CD14-positive monocyte (primary cell): ENCODE measurements at regions not wholly inside any gene's neighbourhood (a gene's known extent, or its start where the extent isn't known, plus 50 kb on each side); places are given as distances from the start of the nearest gene placed in this dataset.

Source experiments
- DNase-seq, 3 donors: peaks; one replicate each; pipeline ENCODE4 v3.0.0-alpha.2; 2011 to 2022
- H2AFZ ChIP-seq: 2 replicates; pipeline ENCODE4 v1.6.0; 2012; ENCODE audit warnings: mild to moderate bottlenecking, low read depth, low read length, inconsistent platforms; ENCODE audit not compliant: insufficient read depth, poor library complexity, severe bottlenecking
- H3K27ac ChIP-seq, 2 donors: 1 replicate in 1 of 2; 2 replicates in 1 of 2; pipeline ENCODE4 v1.5.1; 2012 to 2013; ENCODE audit warnings: low read length in 2 of 2, control low read depth in 1 of 2, inconsistent platforms in 1 of 2, low read depth in 1 of 2, mild to moderate bottlenecking in 1 of 2
- H3K27me3 ChIP-seq, 2 donors: one replicate each; pipeline versions ENCODE4 v1.6.0 to v1.6.1; 2011 to 2013; ENCODE audit warnings: low read length in 2 of 2; ENCODE audit not compliant: control insufficient read depth in 2 of 2, insufficient read depth in 2 of 2
- H3K36me3 ChIP-seq, 2 donors: replicated peaks in 1 of 2; 1 replicate in 1 of 2; 2 replicates in 1 of 2; pipeline versions ENCODE4 v1.5.1 to v1.6.1; 2012 to 2013; ENCODE audit warnings: low read length in 2 of 2, control low read depth in 1 of 2, inconsistent platforms in 1 of 2, mild to moderate bottlenecking in 1 of 2; ENCODE audit not compliant: insufficient read depth in 2 of 2, control insufficient read depth in 1 of 2
- H3K4me1 ChIP-seq, 2 donors: 1 replicate in 1 of 2; 2 replicates in 1 of 2; pipeline versions ENCODE4 v1.5.1 to v1.6.1; 2012 to 2013; ENCODE audit warnings: low read length in 2 of 2, control low read depth in 1 of 2, inconsistent platforms in 1 of 2, mild to moderate bottlenecking in 1 of 2, moderate library complexity in 1 of 2; ENCODE audit not compliant: insufficient read depth in 2 of 2, control insufficient read depth in 1 of 2
- H3K4me2 ChIP-seq: replicated peaks from 2 replicates; pipeline ENCODE3; 2012; ENCODE audit warnings: low read length, moderate library complexity, mild to moderate bottlenecking; ENCODE audit not compliant: poor library complexity, severe bottlenecking; ENCODE audit errors: extremely low read depth
- H3K4me3 ChIP-seq, 3 experiments: fragments of 200-600 bp in 1 of 3; sonication (generic) in 1 of 3; replicated peaks in 1 of 3; 1 replicate in 2 of 3; 2 replicates in 1 of 3; pipeline ENCODE4 v1.5.1; 2011 to 2013; ENCODE audit warnings: low read length in 3 of 3, mild to moderate bottlenecking in 3 of 3, control low read depth in 2 of 3, low read depth in 2 of 3, inconsistent platforms in 1 of 3, moderate library complexity in 1 of 3
- H3K79me2 ChIP-seq: 2 replicates; pipeline ENCODE4 v1.6.0; 2012; ENCODE audit warnings: mild to moderate bottlenecking, control low read depth, inconsistent platforms, low read length, moderate library complexity; ENCODE audit not compliant: insufficient read depth
- H3K9ac ChIP-seq: 2 replicates; pipeline ENCODE4 v1.6.0; 2017; ENCODE audit warnings: low read length, mild to moderate bottlenecking; ENCODE audit not compliant: insufficient read depth, poor library complexity, severe bottlenecking
- H3K9me3 ChIP-seq, 2 donors: replicated peaks in 1 of 2; 1 replicate in 1 of 2; 2 replicates in 1 of 2; pipeline versions ENCODE4 v1.5.1 to v1.6.1; 2012 to 2013; ENCODE audit warnings: low read length in 2 of 2, control low read depth in 1 of 2; ENCODE audit not compliant: control insufficient read depth in 1 of 2, insufficient read depth in 1 of 2
- H4K20me1 ChIP-seq: 2 replicates; pipeline ENCODE4 v1.6.0; 2012; ENCODE audit warnings: mild to moderate bottlenecking, low read length, control low read depth, moderate library complexity; ENCODE audit not compliant: insufficient read depth
- H3K27ac Mint-ChIP-seq, 7 donors: one replicate each; pipeline ENCODE4 v1.8.0; 2020; ENCODE audit warnings: mild to moderate bottlenecking in 7 of 7, mixed read lengths in 7 of 7, moderate library complexity in 6 of 7, inconsistent platforms in 2 of 7
- H3K27me3 Mint-ChIP-seq, 3 donors: one replicate each; pipeline ENCODE4 v1.8.0; 2021 to 2022; ENCODE audit warnings: low read depth in 3 of 3, mild to moderate bottlenecking in 3 of 3, mixed read lengths in 3 of 3, moderate library complexity in 3 of 3, inconsistent platforms in 1 of 3
- H3K36me3 Mint-ChIP-seq, 2 donors: one replicate each; pipeline ENCODE4 v1.8.0; 2020; ENCODE audit warnings: mixed read lengths in 2 of 2, inconsistent platforms in 1 of 2, mild to moderate bottlenecking in 1 of 2
- H3K4me1 Mint-ChIP-seq: one replicate; pipeline ENCODE4 v1.8.0; 2020; ENCODE audit warnings: mild to moderate bottlenecking, mixed read lengths
- H3K4me3 Mint-ChIP-seq, 2 donors: one replicate each; pipeline ENCODE4 v1.8.0; 2020; ENCODE audit warnings: mild to moderate bottlenecking in 2 of 2, mixed read lengths in 2 of 2, moderate library complexity in 1 of 2
- H3K9me3 Mint-ChIP-seq, 7 donors: one replicate each; pipeline ENCODE4 v1.8.0; 2020 to 2022; ENCODE audit warnings: mixed read lengths in 7 of 7, mild to moderate bottlenecking in 6 of 7, moderate library complexity in 6 of 7, inconsistent platforms in 2 of 7
- WGBS: methylation state at CpG from one replicate; pipeline ENCODE4 v1.1.5; 2013; ENCODE audit warnings: missing lambda C conversion rate; ENCODE audit not compliant: insufficient coverage; 5-methylcytosine and 5-hydroxymethylcytosine counted together
- intact Hi-C, 2 donors: fragments of 100-400 bp; cut with micrococcal nuclease; formaldehyde crosslinking; loops; one replicate each; pipeline versions ENCODE4 v1.15.0 to v1.15.1; 2023
- TF ChIP-seq, protein P1 (sequence below): fragments of 200-600 bp; IDR thresholded peaks from one replicate; pipeline ENCODE4 v1.8.0; 2022; ENCODE audit warnings: antibody characterized with exemption, mild to moderate bottlenecking

DNA sequence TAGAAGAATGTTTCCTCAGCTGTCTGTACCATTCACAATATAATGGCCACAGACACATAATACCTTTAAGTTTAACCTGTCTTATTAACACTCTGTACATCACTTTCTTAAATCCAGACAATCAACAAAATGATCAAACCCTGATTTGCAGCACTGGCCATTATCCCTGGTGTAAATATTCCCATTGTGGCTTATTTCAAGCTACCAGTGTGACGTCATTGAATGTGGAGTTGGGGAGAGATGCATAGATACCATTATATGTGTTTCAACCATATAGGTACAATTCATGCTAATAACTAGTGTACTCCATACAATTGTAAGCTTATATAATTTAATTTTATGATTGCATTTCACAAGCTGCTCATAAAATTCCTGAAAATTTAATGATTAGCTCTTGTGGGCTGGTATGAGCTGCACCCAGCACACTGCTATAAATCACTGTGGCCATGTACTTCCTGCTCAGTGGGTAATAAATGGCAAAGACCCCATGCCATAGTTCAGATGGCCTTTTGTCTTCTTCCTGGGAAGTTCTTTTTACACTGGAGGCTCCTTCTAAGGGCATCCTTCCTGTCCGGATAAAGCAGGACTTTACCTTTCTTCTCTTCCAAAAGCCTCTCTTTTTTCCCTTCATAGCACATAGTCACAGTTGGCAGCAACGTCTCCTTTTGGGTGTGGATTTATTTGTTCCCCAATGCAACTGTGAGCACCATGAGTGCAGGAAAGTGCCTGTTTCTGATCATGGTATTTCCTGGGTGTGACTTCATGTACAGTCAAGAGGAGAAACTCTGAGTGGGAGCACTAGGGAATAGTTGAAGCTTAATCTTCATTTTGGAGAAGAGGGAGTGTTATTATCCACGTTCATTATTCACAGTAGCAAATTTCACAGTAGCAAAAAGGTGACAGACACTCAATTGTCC lies 87.8 kb downstream of the MIAT start:
- H3K79me2 ChIP-seq = no peaks in the 10 kb centered on the region
- no peaks in the 10 kb centered on the region for H3K4me1 ChIP-seq
- TF ChIP-seq, protein P1, sequence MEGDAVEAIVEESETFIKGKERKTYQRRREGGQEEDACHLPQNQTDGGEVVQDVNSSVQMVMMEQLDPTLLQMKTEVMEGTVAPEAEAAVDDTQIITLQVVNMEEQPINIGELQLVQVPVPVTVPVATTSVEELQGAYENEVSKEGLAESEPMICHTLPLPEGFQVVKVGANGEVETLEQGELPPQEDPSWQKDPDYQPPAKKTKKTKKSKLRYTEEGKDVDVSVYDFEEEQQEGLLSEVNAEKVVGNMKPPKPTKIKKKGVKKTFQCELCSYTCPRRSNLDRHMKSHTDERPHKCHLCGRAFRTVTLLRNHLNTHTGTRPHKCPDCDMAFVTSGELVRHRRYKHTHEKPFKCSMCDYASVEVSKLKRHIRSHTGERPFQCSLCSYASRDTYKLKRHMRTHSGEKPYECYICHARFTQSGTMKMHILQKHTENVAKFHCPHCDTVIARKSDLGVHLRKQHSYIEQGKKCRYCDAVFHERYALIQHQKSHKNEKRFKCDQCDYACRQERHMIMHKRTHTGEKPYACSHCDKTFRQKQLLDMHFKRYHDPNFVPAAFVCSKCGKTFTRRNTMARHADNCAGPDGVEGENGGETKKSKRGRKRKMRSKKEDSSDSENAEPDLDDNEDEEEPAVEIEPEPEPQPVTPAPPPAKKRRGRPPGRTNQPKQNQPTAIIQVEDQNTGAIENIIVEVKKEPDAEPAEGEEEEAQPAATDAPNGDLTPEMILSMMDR = no peak
- Mint-ChIP-seq H3K4me1 (no peaks in the 10 kb centered on the region), H3K36me3 (peaks cover 20 to 34% of the 10 kb centered on the region in 2 donors), H3K9me3 (peaks cover 0 to 3% (median 0%) of the 10 kb centered on the region in 7 donors), H3K27ac (no peak overlapping the region), H3K4me3 (no peak overlapping the region), H3K27me3 (peaks cover 0 to 2% (median 0%) of the 10 kb centered on the region in 3 donors)
- no peaks in the 10 kb centered on the region for H3K27me3 ChIP-seq
- no peak overlapping the region for H3K4me2 ChIP-seq
- H3K36me3 ChIP-seq = no peaks in the 10 kb centered on the region
- intact Hi-C loops = no loop called here
- no peaks in the 10 kb centered on the region for H4K20me1 ChIP-seq
- WGBS = no CpG with 5 or more reads among the region's 4 CpGs
- H3K27ac ChIP-seq = no peak overlapping the region
- DNase-seq = no peak
- H3K4me3 ChIP-seq = no peak overlapping the region
- no peak overlapping the region for H3K9ac ChIP-seq
- H3K9me3 ChIP-seq = no peaks in the 10 kb centered on the region
- no peak overlapping the region for H2AFZ ChIP-seq

GRCh38 chr22:26746311-26746710 lies 88.9 kb downstream of the MIAT start:
- no CpG with 5 or more reads among the region's 1 CpG for WGBS
- H3K36me3 Mint-ChIP-seq = peaks cover 15 to 24% of the 10 kb centered on the region in 2 donors
- no peaks in the 10 kb centered on the region for H3K36me3 ChIP-seq

More at GRCh38 chr22:26746311-26746710, 88.9 kb downstream of the MIAT start:
- H3K27ac Mint-ChIP-seq = no peak overlapping the region
- H3K9me3 Mint-ChIP-seq = peaks cover 0 to 3% (median 0%) of the 10 kb centered on the region in 7 donors
- Histone ChIP-seq H3K27me3 (no peaks in the 10 kb centered on the region), H3K79me2 (no peaks in the 10 kb centered on the region), H3K9ac (no peak overlapping the region), H2AFZ (no peak overlapping the region), H4K20me1 (no peaks in the 10 kb centered on the region), H3K4me2 (no peak overlapping the region), H3K4me1 (peaks cover 3 to 4% of the 10 kb centered on the region in 2 donors), H3K27ac (no peak overlapping the region), H3K9me3 (no peaks in the 10 kb centered on the region), H3K4me3 (no peak overlapping the region)
- intact Hi-C loops = no loop called here
- TF ChIP-seq, protein P1 = no peak
- H3K4me1 Mint-ChIP-seq = peaks cover 7% of the 10 kb centered on the region
- H3K27me3 Mint-ChIP-seq = peaks cover 0 to 2% (median 0%) of the 10 kb centered on the region in 3 donors
- H3K4me3 Mint-ChIP-seq = no peak overlapping the region
- DNase-seq = no peak
